Adrenal gland (tissue), 9 donors: ENCODE measurements at regions not wholly inside any gene's neighbourhood (a gene's known extent, or its start where the extent isn't known, plus 50 kb on each side); places are given as distances from the start of the nearest gene placed in this dataset.

Source experiments
- DNase-seq, 7 donors: peaks; one replicate each; pipeline ENCODE4 v3.0.0-alpha.2; 2019 to 2020
- H3K27ac ChIP-seq, 5 donors: fragments of 200-600 bp; sonication (generic) in 4 of 5; 1 replicate in 3 of 5; 2 replicates in 2 of 5; pipeline versions ENCODE4 v1.5.1 to v1.8.0; 2016 to 2020; ENCODE audit warnings: mild to moderate bottlenecking in 1 of 5
- H3K27me3 ChIP-seq: fragments of 200-600 bp; 2 replicates; pipeline ENCODE4 v1.8.0; 2021
- H3K36me3 ChIP-seq, 2 donors: fragments of 200-600 bp; replicated peaks in 1 of 2; 1 replicate in 1 of 2; 2 replicates in 1 of 2; pipeline versions ENCODE4 v1.5.1 to v1.8.0; 2018 to 2022
- H3K4me1 ChIP-seq, 2 donors: fragments of 200-600 bp; replicated peaks in 1 of 2; 1 replicate in 1 of 2; 2 replicates in 1 of 2; pipeline versions ENCODE4 v1.5.1 to v1.8.0; 2018 to 2021
- H3K4me3 ChIP-seq, 4 donors: fragments of 200-600 bp; sonication (generic) in 3 of 4; one replicate each; pipeline ENCODE4 v1.5.1; 2016 to 2018
- H3K9me3 ChIP-seq, 3 donors: fragments of 200-600 bp; sonication (generic) in 1 of 3; replicated peaks in 1 of 3; 1 replicate in 2 of 3; 2 replicates in 1 of 3; pipeline versions ENCODE4 v1.5.1 to v1.8.0; 2016 to 2021
- POLR2A ChIP-seq, 2 donors: fragments of 450-650 bp; IDR thresholded peaks; one replicate each; pipeline ENCODE4 v1.6.1; 2017; ENCODE audit warnings: antibody characterized with exemption in 2 of 2, mild to moderate bottlenecking in 2 of 2, moderate library complexity in 1 of 2
- WGBS, 4 donors: extraction: QIAGEN DNeasy Blood & Tissue Kit in 2 of 4; methylation state at CpG; one replicate each; pipeline versions ENCODE4 v1.1.5 to v1.1.7; 2013 to 2017; 5-methylcytosine and 5-hydroxymethylcytosine counted together
- intact Hi-C, 2 donors: fragments of 100-400 bp; cut with DNase I; formaldehyde crosslinking; loops; one replicate each; pipeline versions ENCODE4 v1.14.1 to v1.15.0; 2022 to 2023
- TF ChIP-seq, protein P1 (sequence below), 6 experiments: fragments of 450-650 bp in 4 of 6; fragments of 200-600 bp in 2 of 6; sonication (generic) in 1 of 6; IDR thresholded peaks; 1 replicate in 5 of 6; 2 replicates in 1 of 6; pipeline versions ENCODE4 v1.5.1 to v1.8.0; 2016 to 2021; ENCODE audit warnings: antibody characterized with exemption in 6 of 6, mild to moderate bottlenecking in 2 of 6, moderate library complexity in 1 of 6
- donor health status: healthy with polysubstance abuse.
- donor health status: Bipolar disorder and iron deficiency.
- donor health status: DM: yes; HTN: yes; CAD: no.
- donor health status: DM: no; HTN: no; CAD: no.
- donor health status: DM: no; HTN: no; CAD: no.

DNA sequence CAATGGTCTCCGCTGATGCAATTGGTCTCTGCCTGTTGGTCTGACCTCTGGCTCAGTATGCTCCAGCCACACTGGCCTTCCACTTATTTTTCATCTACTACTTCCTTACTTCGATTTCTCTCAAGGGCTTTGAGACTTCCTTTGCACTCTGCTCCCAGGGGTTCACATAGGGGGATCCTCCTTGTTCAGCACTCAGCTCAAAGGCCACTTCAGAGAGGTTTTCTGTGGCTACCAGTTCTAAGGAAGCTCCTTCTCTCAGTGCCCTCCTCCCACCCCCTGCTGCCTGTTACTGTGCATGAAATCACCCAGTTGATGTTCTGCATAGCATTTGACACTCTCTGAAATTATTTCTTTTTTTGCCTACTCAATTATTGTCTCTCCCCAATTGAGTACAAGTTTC, 476.4 kb downstream of the HS3ST3B1 start:
- Histone ChIP-seq H3K4me3 (no peak overlapping the region), H3K27me3 (no peaks in the 10 kb centered on the region), H3K9me3 (no peaks in the 10 kb centered on the region), H3K27ac (no peak overlapping the region), H3K36me3 (no peaks in the 10 kb centered on the region), H3K4me1 (no peaks in the 10 kb centered on the region)
- TF ChIP-seq, protein P1, sequence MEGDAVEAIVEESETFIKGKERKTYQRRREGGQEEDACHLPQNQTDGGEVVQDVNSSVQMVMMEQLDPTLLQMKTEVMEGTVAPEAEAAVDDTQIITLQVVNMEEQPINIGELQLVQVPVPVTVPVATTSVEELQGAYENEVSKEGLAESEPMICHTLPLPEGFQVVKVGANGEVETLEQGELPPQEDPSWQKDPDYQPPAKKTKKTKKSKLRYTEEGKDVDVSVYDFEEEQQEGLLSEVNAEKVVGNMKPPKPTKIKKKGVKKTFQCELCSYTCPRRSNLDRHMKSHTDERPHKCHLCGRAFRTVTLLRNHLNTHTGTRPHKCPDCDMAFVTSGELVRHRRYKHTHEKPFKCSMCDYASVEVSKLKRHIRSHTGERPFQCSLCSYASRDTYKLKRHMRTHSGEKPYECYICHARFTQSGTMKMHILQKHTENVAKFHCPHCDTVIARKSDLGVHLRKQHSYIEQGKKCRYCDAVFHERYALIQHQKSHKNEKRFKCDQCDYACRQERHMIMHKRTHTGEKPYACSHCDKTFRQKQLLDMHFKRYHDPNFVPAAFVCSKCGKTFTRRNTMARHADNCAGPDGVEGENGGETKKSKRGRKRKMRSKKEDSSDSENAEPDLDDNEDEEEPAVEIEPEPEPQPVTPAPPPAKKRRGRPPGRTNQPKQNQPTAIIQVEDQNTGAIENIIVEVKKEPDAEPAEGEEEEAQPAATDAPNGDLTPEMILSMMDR (IDR thresholded peaks at IDR 0.05), result no peak
- TF ChIP-seq POLR2A (IDR thresholded peaks at IDR 0.05), result no peak
- DNase-seq, result no peak
- intact Hi-C loops, result no loop called here
- 48 to 63% (median 58%) methylated on average over 2 of the region's 2 CpGs for WGBS, 4 donors

DNA sequence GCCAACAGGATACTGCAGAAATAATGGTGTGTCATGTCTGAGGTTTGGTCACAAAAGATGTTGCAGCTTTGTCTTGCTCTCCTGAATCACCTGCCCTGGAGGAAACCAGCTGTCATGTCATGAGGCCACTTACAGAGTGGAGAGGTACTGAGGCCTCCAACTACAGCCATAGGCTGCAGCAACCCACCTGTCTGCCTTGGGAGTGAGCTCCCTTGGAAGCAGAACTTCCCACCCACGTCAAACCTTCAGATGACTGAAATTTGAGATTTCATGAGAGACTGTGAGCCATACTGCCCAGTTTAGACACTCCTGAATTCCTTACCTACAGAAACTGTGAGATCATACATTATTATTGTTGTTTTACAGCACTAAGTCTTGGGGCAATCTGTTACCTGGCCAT, 475.9 kb downstream of the HS3ST3B1 start:
- H3K27me3 ChIP-seq, result no peaks in the 10 kb centered on the region
- H3K9me3 ChIP-seq, result no peaks in the 10 kb centered on the region
- TF ChIP-seq, protein P1 (IDR thresholded peaks at IDR 0.05), result no peak
- TF ChIP-seq POLR2A (IDR thresholded peaks at IDR 0.05), result no peak
- no peak for DNase-seq
- no peaks in the 10 kb centered on the region for H3K36me3 ChIP-seq
- WGBS, 4 donors, result 43 to 62% (median 52%) methylated on average over 1 of the region's 1 CpG
- H3K4me3 ChIP-seq, result no peak overlapping the region
- H3K27ac ChIP-seq, result no peak overlapping the region
- intact Hi-C loops, result no loop called here
- no peaks in the 10 kb centered on the region for H3K4me1 ChIP-seq

DNA sequence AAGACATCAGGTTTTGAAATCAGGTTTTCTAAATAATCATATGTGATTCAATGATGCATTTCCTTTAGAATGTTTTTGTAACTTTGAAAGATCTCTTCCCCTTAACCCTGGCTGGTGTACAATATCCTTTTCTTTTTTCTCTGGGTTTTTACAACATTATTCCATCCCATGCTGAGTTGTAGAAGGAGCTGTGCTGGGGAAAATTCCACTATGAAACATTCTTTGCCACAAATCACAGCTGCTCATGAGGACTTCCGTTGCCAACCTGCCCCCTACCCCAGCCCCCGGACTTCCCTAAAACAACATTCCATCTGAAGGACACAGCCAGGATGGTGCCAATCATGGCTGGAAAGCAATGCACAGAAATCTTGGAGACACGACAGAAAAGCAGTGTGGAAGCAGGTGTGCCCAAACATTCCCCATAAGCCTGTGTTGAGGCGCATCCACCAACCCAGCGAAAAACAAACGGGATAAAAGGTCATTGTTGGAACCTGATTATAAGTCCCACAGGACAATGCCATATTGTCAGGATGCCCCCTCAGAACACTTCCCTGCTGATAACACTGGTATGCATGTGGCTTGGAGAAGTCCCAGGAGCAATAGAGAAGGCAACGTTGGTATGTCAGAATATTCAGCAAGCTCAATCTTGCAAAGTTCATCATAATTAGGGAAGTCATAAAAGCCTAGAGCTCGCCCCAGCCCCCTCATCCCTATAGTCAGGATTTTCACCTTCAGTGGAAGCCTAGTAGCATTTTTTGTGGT, 475.0 kb downstream of the HS3ST3B1 start:
- TF ChIP-seq, protein P1 (IDR thresholded peaks at IDR 0.05), result no peak
- TF ChIP-seq POLR2A (IDR thresholded peaks at IDR 0.05), result no peak
- Histone ChIP-seq H3K4me3 (no peak overlapping the region), H3K27ac (no peak overlapping the region), H3K36me3 (no peaks in the 10 kb centered on the region), H3K4me1 (no peaks in the 10 kb centered on the region), H3K27me3 (no peaks in the 10 kb centered on the region), H3K9me3 (no peaks in the 10 kb centered on the region)
- DNase-seq, result no peak
- intact Hi-C loops, result no loop called here
- 26 to 43% (median 36%) methylated on average over 8 of the region's 8 CpGs for WGBS, 4 donors

DNA sequence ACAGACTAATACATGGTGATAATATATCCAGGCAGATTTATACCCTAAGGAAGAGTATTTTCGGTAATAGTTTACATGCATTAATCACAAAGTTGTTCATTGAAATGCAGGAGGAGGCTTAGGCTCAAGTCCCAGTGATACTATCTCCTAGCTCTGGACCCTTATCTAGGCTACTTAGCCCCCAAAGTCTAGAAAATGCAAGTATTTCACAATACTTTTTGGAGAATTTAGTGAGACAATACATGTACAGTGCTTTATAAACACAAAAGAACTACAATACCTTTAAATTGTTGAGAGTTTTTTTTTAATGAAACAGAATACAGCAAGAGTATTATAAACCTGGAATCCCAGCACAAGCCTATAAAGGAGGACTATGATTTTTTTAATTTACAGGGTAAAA, 473.9 kb downstream of the HS3ST3B1 start:
- Histone ChIP-seq H3K4me3 (no peak overlapping the region), H3K4me1 (no peaks in the 10 kb centered on the region), H3K27ac (no peak overlapping the region), H3K36me3 (no peaks in the 10 kb centered on the region), H3K27me3 (no peaks in the 10 kb centered on the region), H3K9me3 (no peaks in the 10 kb centered on the region)
- no peak for DNase-seq
- intact Hi-C loops, result no loop called here
- WGBS, 4 donors, result 70 to 79% (median 76%) methylated on average over 1 of the region's 1 CpG
- TF ChIP-seq, protein P1 (IDR thresholded peaks at IDR 0.05), result no peak
- no peak for TF ChIP-seq POLR2A (IDR thresholded peaks at IDR 0.05)
